GM12865 (cell line): ENCODE measurements at regions not wholly inside any gene's neighbourhood (a gene's known extent, or its start where the extent isn't known, plus 50 kb on each side); places are given as distances from the start of the nearest gene placed in this dataset.

ENCODE experiments used
- DNase-seq: peaks from one replicate; pipeline ENCODE4 v3.0.0; 2010; ENCODE audit warnings: low read depth
- H3K4me3 ChIP-seq: 2 replicates; pipeline ENCODE4 v1.5.1; 2011; ENCODE audit warnings: mild to moderate bottlenecking, low read depth, low read length, control low read depth
- CTCF ChIP-seq: IDR thresholded peaks from 2 replicates; pipeline ENCODE4 v1.5.1; 2011; ENCODE audit warnings: low read length, control low read depth, low read depth, inconsistent platforms; ENCODE audit not compliant: insufficient read depth; ENCODE audit errors: missing control alignments

DNA sequence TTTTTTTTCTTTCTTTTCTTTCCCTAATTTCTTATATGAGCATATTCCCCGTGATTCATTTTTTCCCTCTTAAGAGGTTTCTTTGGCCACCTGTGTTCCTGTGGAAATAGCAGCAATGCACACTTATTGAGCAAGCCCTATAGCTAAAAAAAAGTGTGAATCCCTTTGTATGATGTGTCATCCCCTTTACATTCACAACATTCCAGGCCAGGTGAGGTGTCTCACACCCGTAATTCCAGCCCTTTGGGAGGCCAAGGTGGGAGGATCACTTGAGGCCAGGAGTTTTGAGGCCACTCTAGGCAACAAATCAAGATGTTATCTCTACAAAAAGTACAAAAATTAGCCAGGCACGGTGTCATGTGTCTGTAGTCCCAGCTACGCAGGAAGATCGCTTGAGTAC, 700.4 kb upstream of the TBX3 start:
- no peak overlapping the region for H3K4me3 ChIP-seq
- no peak for DNase-seq
- no peak for TF ChIP-seq CTCF

- H3K4me3 ChIP-seq: no peak overlapping the region
- TF ChIP-seq CTCF: no peak
- DNase-seq: no peak
These were observed 699.7 kb upstream of the TBX3 start for GRCh38 chr12:115383668-115384067.

GRCh38 chr12:115382681-115383080, 698.7 kb upstream of the TBX3 start:
- H3K4me3 ChIP-seq: no peak overlapping the region
- TF ChIP-seq CTCF: no peak
- no peak for DNase-seq

GRCh38 chr12:115380546-115381120, 696.7 kb upstream of the TBX3 start:
- TF ChIP-seq CTCF: no peak
- DNase-seq: no peak
- H3K4me3 ChIP-seq: no peak overlapping the region

DNA sequence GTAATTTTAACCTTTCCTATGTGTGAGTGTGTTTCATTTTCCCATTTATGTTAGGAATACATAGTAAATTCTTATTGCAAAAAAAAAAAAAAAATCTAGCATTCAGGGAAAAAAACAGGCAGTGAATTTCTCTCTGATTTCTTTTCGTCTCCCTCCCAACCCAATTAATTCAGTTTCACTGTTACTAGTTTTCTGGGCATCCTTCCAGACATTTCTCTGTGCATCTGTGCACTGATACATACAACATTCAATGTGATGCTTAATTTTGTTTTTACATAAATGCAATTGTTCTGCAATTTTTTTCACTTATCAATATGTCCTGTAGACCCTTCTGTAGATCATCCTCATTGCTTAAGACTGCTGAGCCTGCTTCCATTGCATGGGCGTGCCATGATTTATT, 694.3 kb upstream of the TBX3 start:
- no peak for TF ChIP-seq CTCF
- no peak overlapping the region for H3K4me3 ChIP-seq
- no peak for DNase-seq

GRCh38 chr12:115377779-115378178, 693.8 kb upstream of the TBX3 start:
- no peak for TF ChIP-seq CTCF
- DNase-seq: no peak
- H3K4me3 ChIP-seq: no peak overlapping the region

- no peak for DNase-seq
- no peak for TF ChIP-seq CTCF
- no peak overlapping the region for H3K4me3 ChIP-seq
These were observed 693.3 kb upstream of the TBX3 start for GRCh38 chr12:115377230-115377629.
